ENCODE measurements at regions not wholly inside any gene's neighbourhood (a gene's known extent, or its start where the extent isn't known, plus 50 kb on each side); places are given as distances from the start of the nearest gene placed in this dataset.

DNA sequence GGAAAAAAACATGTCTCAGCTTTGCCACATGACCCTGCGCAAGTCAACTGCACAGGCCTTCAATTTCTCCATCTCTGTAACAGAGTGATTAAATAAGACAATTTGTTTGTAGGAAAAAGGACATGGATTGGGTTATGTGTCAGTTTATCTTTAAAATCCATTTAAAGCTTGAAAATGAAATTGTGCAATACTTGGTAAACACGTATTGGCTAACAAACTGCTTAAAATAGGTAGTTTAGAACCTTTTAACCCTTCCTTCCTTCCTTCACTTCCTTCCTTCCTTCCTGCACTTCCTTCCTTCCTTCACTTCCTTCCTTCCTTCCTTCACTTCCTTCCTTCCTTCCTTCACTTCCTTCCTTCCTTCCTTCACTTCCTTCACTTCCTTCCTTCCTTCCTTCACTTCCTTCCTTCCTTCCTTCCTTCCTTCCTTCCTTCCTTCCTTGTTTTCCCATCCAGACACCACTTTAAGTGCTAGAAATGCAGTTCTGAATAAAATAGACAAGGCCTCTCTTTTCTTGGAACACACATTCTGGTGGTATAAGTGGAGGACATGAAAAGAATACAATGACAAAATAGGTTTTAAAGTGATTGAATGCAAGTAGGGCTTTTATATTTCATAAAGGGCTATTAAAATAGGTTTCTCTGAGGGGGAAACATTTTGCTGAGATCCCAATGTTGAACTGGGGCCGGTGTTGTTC is 130.2 kb upstream of the TP63 start:
- Histone ChIP-seq H3K9ac (ENCODE audit: low read depth, low read length) (no peak overlapping the region), H3K27me3 (ENCODE audit: insufficient read depth, low read length) (no peaks in the 10 kb centered on the region), H3K27ac (ENCODE audit: low read depth, low read length) (no peak overlapping the region), H3K9me3 (ENCODE audit: insufficient read depth, low read depth, low read length) (no peaks in the 10 kb centered on the region), H3K4me1 (ENCODE audit: insufficient read depth, low read length) (no peaks in the 10 kb centered on the region), H3K4me3 (ENCODE audit: low read length) (no peak overlapping the region), H3K36me3 (ENCODE audit: insufficient read depth, low read length) (no peaks in the 10 kb centered on the region)
- 51% methylated on average over 2 of the region's 3 CpGs for WGBS

DNA sequence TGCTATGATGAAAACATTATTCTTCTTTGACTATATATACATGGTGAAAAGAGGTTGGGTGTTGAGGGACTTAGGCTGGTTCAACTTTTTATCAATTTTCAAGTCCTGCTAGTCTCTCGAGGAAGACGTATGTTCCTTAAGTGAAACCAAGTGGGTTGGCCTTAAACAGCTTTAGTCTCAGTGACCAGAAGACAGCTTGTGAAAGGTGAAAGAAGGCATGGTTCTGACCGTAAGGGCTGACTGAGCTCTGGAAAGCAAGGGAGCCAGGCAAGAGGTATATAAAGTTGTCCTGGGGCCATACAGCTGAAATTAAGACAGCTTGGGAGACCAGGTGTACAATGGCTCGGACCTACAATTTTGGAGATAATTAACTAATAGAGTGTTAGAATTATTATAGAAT is 128.9 kb upstream of the TP63 start:
- H3K36me3 ChIP-seq (ENCODE audit: insufficient read depth, low read length), result no peaks in the 10 kb centered on the region
- WGBS, result 95% methylated on average over 4 of the region's 4 CpGs
- H3K9me3 ChIP-seq (ENCODE audit: insufficient read depth, low read depth, low read length), result no peaks in the 10 kb centered on the region
- H3K27me3 ChIP-seq (ENCODE audit: insufficient read depth, low read length), result no peaks in the 10 kb centered on the region
- H3K4me3 ChIP-seq (ENCODE audit: low read length), result no peak overlapping the region
- H3K9ac ChIP-seq (ENCODE audit: low read depth, low read length), result no peak overlapping the region
- H3K4me1 ChIP-seq (ENCODE audit: insufficient read depth, low read length), result no peaks in the 10 kb centered on the region
- H3K27ac ChIP-seq (ENCODE audit: low read depth, low read length), result no peak overlapping the region

DNA sequence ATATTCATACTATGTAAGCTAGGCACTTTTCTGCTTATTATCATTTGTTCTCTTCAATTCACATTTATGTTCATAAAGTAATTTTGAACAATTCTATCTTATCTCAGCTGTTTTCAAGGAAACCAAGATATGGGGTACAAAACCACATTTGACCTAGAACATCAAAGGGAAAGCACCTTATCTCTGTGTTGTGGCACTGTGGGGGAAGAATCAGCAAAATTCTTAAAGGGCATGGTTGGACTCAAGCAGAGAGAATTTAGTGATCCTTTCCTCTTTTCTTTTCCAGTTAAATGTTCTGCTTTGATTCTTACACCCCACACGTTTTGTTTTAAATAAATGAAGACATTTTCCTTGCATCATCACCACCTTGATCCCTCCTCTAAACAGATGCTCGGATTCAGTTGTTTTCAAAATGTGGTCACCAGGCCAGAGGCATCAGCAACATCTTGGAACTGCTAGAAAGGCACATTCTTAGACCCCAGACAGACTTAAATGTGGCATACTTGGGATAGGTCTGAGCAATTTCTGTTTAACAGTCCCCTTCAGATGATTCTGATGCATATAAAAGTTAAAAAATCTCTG is 128.4 kb upstream of the TP63 start:
- Histone ChIP-seq H3K36me3 (ENCODE audit: insufficient read depth, low read length) (no peaks in the 10 kb centered on the region), H3K9ac (ENCODE audit: low read depth, low read length) (no peak overlapping the region), H3K9me3 (ENCODE audit: insufficient read depth, low read depth, low read length) (no peaks in the 10 kb centered on the region), H3K27me3 (ENCODE audit: insufficient read depth, low read length) (no peaks in the 10 kb centered on the region), H3K27ac (ENCODE audit: low read depth, low read length) (no peak overlapping the region), H3K4me1 (ENCODE audit: insufficient read depth, low read length) (no peaks in the 10 kb centered on the region), H3K4me3 (ENCODE audit: low read length) (no peak overlapping the region)
- WGBS, result 82% methylated on average over 2 of the region's 2 CpGs

DNA sequence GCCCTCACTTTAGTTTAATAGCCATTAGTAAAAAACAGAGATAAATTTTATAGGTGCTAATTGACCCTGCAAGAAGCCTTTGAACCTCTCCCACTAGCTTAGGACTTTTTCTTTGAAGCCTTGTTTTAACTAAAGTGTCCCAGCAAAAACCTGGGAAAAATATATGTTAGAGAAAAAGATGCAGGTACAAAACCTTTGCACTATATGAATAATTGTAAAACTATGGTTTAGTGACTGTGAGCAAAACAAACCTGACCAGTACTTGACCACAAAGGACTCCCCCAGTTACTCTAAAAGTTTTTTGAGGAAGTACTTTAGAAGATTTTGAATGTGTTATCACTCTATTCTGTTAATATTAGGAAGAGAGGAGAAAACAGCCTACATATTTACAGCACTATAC is 123.3 kb upstream of the TP63 start:
- Histone ChIP-seq H3K27me3 (ENCODE audit: insufficient read depth, low read length) (no peaks in the 10 kb centered on the region), H3K4me3 (ENCODE audit: low read length) (no peak overlapping the region), H3K9ac (ENCODE audit: low read depth, low read length) (no peak overlapping the region), H3K9me3 (ENCODE audit: insufficient read depth, low read depth, low read length) (no peaks in the 10 kb centered on the region), H3K36me3 (ENCODE audit: insufficient read depth, low read length) (no peaks in the 10 kb centered on the region), H3K27ac (ENCODE audit: low read depth, low read length) (no peak overlapping the region), H3K4me1 (ENCODE audit: insufficient read depth, low read length) (no peaks in the 10 kb centered on the region)

- Histone ChIP-seq H3K27me3 (ENCODE audit: insufficient read depth, low read length) (no peaks in the 10 kb centered on the region), H3K27ac (ENCODE audit: low read depth, low read length) (no peak overlapping the region), H3K4me3 (ENCODE audit: low read length) (no peak overlapping the region), H3K9me3 (ENCODE audit: insufficient read depth, low read depth, low read length) (no peaks in the 10 kb centered on the region), H3K4me1 (ENCODE audit: insufficient read depth, low read length) (no peaks in the 10 kb centered on the region), H3K36me3 (ENCODE audit: insufficient read depth, low read length) (no peaks in the 10 kb centered on the region), H3K9ac (ENCODE audit: low read depth, low read length) (no peak overlapping the region)
- 95% methylated on average over 3 of the region's 3 CpGs for WGBS
Measured at GRCh38 chr3:189508784-189509501, 122.2 kb upstream of the TP63 start.

DNA sequence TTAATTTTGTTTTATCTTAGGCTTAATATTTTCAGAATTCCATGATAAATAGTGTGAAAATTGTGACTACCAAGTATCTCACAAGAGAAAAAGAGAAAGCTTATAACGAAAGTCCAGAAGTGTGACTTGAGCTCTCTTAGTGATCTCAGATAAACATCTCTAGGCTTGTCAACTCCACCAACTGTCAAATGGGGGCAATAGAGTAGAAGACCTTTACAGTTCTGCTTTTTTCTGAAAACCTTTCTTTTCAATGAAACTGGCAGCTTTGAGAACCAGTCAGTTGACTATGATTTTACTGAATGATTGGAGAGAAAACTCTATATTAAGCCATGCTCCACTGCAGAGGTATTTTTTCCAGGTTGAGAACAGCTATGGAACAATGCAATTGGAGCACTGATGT is 119.2 kb upstream of the TP63 start:
- Histone ChIP-seq H3K27me3 (ENCODE audit: insufficient read depth, low read length) (no peaks in the 10 kb centered on the region), H3K9me3 (ENCODE audit: insufficient read depth, low read depth, low read length) (no peaks in the 10 kb centered on the region), H3K9ac (ENCODE audit: low read depth, low read length) (no peak overlapping the region), H3K4me1 (ENCODE audit: insufficient read depth, low read length) (no peaks in the 10 kb centered on the region), H3K4me3 (ENCODE audit: low read length) (no peak overlapping the region), H3K27ac (ENCODE audit: low read depth, low read length) (no peak overlapping the region), H3K36me3 (ENCODE audit: insufficient read depth, low read length) (no peaks in the 10 kb centered on the region)
- 60% methylated on average over 1 of the region's 1 CpG for WGBS

GRCh38 chr3:189512821-189513220 is 118.4 kb upstream of the TP63 start:
- H3K27ac ChIP-seq (ENCODE audit: low read depth, low read length), result no peak overlapping the region
- no peaks in the 10 kb centered on the region for H3K36me3 ChIP-seq (ENCODE audit: insufficient read depth, low read length)
- no peak overlapping the region for H3K9ac ChIP-seq (ENCODE audit: low read depth, low read length)
- H3K9me3 ChIP-seq (ENCODE audit: insufficient read depth, low read depth, low read length), result no peaks in the 10 kb centered on the region
- no peak overlapping the region for H3K4me3 ChIP-seq (ENCODE audit: low read length)
- no peaks in the 10 kb centered on the region for H3K4me1 ChIP-seq (ENCODE audit: insufficient read depth, low read length)
- H3K27me3 ChIP-seq (ENCODE audit: insufficient read depth, low read length), result no peaks in the 10 kb centered on the region

DNA sequence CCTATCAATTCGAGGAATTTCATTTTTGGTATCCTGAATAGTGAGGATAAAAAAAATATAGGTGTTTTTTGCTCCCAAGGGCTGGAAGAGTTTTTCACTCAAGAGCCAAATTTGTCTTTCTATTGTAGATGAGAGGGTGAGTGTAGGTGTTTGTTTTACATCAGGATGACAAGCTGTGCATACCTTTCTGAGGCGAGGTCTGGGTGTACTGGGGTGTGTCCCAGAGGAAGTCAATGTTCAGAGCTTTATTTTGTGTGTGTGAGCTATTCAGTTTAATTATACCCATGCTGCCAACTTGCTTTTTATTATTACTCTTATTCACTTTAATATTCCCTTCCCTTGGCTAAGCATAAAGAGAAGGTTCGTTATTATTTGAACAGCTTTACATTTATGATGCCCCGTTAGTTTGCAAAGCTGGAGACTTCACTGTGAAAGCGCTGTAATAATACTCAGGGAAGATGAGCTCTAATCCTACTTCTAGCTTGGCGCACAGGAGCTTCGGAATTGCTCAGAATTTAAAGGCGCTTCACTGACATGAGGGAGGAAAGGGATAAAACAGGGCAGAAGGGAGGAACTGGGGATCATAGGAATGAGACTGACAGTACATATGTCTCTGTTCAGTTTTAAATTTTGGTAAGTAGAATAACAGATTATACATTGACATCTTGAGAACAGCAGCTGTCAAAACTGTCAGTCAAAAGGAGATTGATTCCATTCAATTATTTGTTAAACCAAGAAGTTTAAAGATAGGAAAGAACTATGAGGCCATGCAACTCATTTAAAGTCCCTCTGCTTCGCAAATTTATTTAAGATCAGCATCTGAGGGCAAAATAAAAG is 117.7 kb upstream of the TP63 start:
- H3K36me3 ChIP-seq (ENCODE audit: insufficient read depth, low read length), result no peaks in the 10 kb centered on the region
- H3K27me3 ChIP-seq (ENCODE audit: insufficient read depth, low read length), result no peaks in the 10 kb centered on the region
- no peak overlapping the region for H3K27ac ChIP-seq (ENCODE audit: low read depth, low read length)
- no peaks in the 10 kb centered on the region for H3K4me1 ChIP-seq (ENCODE audit: insufficient read depth, low read length)
- 93% methylated on average over 8 of the region's 9 CpGs for WGBS
- H3K9me3 ChIP-seq (ENCODE audit: insufficient read depth, low read depth, low read length), result no peaks in the 10 kb centered on the region
- no peak overlapping the region for H3K4me3 ChIP-seq (ENCODE audit: low read length)
- H3K9ac ChIP-seq (ENCODE audit: low read depth, low read length), result no peak overlapping the region

GRCh38 chr3:189516039-189516438 is 115.2 kb upstream of the TP63 start:
- H3K27me3 ChIP-seq (ENCODE audit: insufficient read depth, low read length), result no peaks in the 10 kb centered on the region
- H3K27ac ChIP-seq (ENCODE audit: low read depth, low read length), result no peak overlapping the region
- no peak overlapping the region for H3K4me3 ChIP-seq (ENCODE audit: low read length)
- H3K9me3 ChIP-seq (ENCODE audit: insufficient read depth, low read depth, low read length), result no peaks in the 10 kb centered on the region
- no peak overlapping the region for H3K9ac ChIP-seq (ENCODE audit: low read depth, low read length)
- H3K36me3 ChIP-seq (ENCODE audit: insufficient read depth, low read length), result no peaks in the 10 kb centered on the region
- WGBS, result 91% methylated on average over 3 of the region's 3 CpGs
- no peaks in the 10 kb centered on the region for H3K4me1 ChIP-seq (ENCODE audit: insufficient read depth, low read length)

DNA sequence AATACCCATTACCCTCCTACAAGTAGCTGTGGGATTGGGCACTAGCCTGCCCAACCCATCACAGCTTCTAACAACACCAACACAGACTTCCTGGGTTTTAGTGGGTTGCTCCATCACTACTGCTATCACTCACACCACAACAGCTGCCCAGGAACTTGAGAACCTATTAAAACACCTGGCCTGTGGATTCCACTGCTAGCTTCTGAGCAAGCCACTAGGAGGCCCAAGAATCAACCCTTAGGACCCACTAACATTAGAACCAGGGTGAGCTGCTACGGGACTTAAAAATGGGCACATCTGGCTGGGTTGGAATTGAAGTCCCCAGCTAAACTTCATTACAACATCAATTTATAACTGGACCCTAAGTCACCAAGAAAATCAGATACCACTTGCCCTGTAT is 113.2 kb upstream of the TP63 start:
- Histone ChIP-seq H3K9me3 (ENCODE audit: insufficient read depth, low read depth, low read length) (no peaks in the 10 kb centered on the region), H3K27me3 (ENCODE audit: insufficient read depth, low read length) (no peaks in the 10 kb centered on the region), H3K27ac (ENCODE audit: low read depth, low read length) (no peak overlapping the region), H3K9ac (ENCODE audit: low read depth, low read length) (no peak overlapping the region), H3K4me1 (ENCODE audit: insufficient read depth, low read length) (no peaks in the 10 kb centered on the region), H3K36me3 (ENCODE audit: insufficient read depth, low read length) (no peaks in the 10 kb centered on the region), H3K4me3 (ENCODE audit: low read length) (no peak overlapping the region)
- 95% methylated on average over 1 of the region's 1 CpG for WGBS

DNA sequence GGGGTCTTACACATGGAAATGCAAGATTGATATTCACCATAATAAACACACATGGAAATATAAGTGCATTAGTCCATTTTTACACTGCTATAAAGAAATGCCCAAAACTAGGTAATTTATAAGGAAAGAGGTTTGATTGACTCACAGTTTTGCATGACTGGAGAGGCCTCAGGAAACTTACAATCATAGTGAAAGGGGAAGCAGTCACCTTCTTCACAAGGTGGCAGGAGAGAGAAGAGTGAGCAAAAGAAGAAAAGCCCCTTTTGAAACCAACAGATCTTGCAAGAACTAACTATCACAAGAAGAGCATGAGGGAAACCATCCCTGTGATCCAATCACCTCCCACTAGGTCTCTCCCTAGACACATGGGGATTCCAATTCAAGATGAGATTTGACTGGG is 111.7 kb upstream of the TP63 start:
- no peaks in the 10 kb centered on the region for H3K27me3 ChIP-seq (ENCODE audit: insufficient read depth, low read length)
- no peaks in the 10 kb centered on the region for H3K36me3 ChIP-seq (ENCODE audit: insufficient read depth, low read length)
- no peak overlapping the region for H3K4me3 ChIP-seq (ENCODE audit: low read length)
- H3K9ac ChIP-seq (ENCODE audit: low read depth, low read length), result no peak overlapping the region
- H3K27ac ChIP-seq (ENCODE audit: low read depth, low read length), result no peak overlapping the region
- H3K9me3 ChIP-seq (ENCODE audit: insufficient read depth, low read depth, low read length), result no peaks in the 10 kb centered on the region
- H3K4me1 ChIP-seq (ENCODE audit: insufficient read depth, low read length), result no peaks in the 10 kb centered on the region

Measured in HUES64 (cell line).